HEK293T (cell line): ENCODE measurements at regions not wholly inside any gene's neighbourhood (a gene's known extent, or its start where the extent isn't known, plus 50 kb on each side); places are given as distances from the start of the nearest gene placed in this dataset.

Experiments
- ARNT ChIP-seq: fragments of 450-650 bp; IDR thresholded peaks from 2 replicates; pipeline ENCODE4 v1.6.1; 2017; ENCODE audit warnings: mild to moderate bottlenecking
- BHLHE40 ChIP-seq: fragments of 450-650 bp; IDR thresholded peaks from 2 replicates; pipeline ENCODE4 v1.6.1; 2016; ENCODE audit warnings: mild to moderate bottlenecking, moderate library complexity, borderline replicate concordance
- ELF4 ChIP-seq: fragments of 450-650 bp; IDR thresholded peaks from 2 replicates; pipeline ENCODE4 v1.6.1; 2017; ENCODE audit warnings: antibody characterized with exemption
- FOXA1 ChIP-seq: fragments of 450-650 bp; IDR thresholded peaks from 2 replicates; pipeline ENCODE4 v1.6.1; 2016; ENCODE audit warnings: mild to moderate bottlenecking
- FOXK2 ChIP-seq: fragments of 450-650 bp; IDR thresholded peaks from 2 replicates; pipeline ENCODE4 v1.6.1; 2016; ENCODE audit warnings: mild to moderate bottlenecking
- FOXM1 ChIP-seq: fragments of 450-650 bp; IDR thresholded peaks from 2 replicates; pipeline ENCODE4 v1.6.1; 2017; ENCODE audit warnings: mild to moderate bottlenecking, borderline replicate concordance
- HDGF ChIP-seq: fragments of 450-650 bp; IDR thresholded peaks from 2 replicates; pipeline ENCODE4 v1.6.1; 2017; ENCODE audit warnings: antibody characterized with exemption, borderline replicate concordance
- L3MBTL2 ChIP-seq: fragments of 450-650 bp; conservative IDR thresholded peaks from 2 replicates; pipeline ENCODE4 v1.6.1; 2016; ENCODE audit warnings: mild to moderate bottlenecking
- NFRKB ChIP-seq: fragments of 450-650 bp; IDR thresholded peaks from 2 replicates; pipeline ENCODE4 v1.6.1; 2016; ENCODE audit warnings: mild to moderate bottlenecking, moderate library complexity
- TARDBP ChIP-seq: fragments of 450-650 bp; IDR thresholded peaks from 2 replicates; pipeline ENCODE4 v1.6.1; 2016
- TF ChIP-seq, protein P1 (sequence below): fragments of 450-650 bp; IDR thresholded peaks from 2 replicates; pipeline ENCODE4 v1.6.1; 2016

DNA sequence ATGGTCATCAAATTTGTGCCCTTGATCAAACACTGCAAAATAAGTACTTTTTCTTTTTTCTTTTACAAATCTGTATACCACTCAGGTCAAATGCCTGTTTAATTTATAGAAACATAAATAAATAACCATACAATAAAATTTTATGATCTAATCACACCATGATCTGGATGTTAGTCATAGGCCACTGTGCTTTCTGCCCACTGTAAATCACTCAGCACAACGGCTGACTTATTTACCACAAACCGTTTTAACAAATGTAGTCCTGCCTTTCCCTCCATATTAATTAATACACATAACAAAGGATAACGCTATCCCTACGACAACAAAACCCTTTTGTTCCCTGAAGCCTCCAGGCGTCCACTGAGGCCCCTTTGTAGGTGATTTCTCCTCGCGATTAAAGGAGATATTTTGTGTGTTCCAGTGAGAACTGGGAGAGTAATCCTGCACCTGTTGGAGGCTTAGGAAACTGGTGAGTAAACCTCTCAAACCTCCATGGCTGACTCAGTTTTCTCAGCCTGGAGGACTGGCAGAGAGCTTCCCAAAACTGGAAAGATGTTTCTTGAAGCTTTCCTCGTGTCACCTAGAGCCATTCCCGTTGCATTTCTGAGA, 477.1 kb upstream of the SGCG start:
- TF ChIP-seq TARDBP (no peak), NFRKB (no peak), BHLHE40 (no peak), ARNT (no peak), HDGF (no peak), FOXA1 (no peak), ELF4 (no peak), FOXM1 (no peak), FOXK2 (no peak), L3MBTL2 (no peak)
- TF ChIP-seq, protein P1, sequence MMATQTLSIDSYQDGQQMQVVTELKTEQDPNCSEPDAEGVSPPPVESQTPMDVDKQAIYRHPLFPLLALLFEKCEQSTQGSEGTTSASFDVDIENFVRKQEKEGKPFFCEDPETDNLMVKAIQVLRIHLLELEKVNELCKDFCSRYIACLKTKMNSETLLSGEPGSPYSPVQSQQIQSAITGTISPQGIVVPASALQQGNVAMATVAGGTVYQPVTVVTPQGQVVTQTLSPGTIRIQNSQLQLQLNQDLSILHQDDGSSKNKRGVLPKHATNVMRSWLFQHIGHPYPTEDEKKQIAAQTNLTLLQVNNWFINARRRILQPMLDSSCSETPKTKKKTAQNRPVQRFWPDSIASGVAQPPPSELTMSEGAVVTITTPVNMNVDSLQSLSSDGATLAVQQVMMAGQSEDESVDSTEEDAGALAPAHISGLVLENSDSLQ, result peak; percentile 86
